Suprapubic skin (tissue), 4 donors: ENCODE measurements at regions not wholly inside any gene's neighbourhood (a gene's known extent, or its start where the extent isn't known, plus 50 kb on each side); places are given as distances from the start of the nearest gene placed in this dataset.

ENCODE experiments used
- CTCF ChIP-seq, 2 donors: fragments of 200-600 bp in 1 of 2; fragments of 450-650 bp in 1 of 2; sonication (generic) in 1 of 2; IDR thresholded peaks; one replicate each; pipeline ENCODE4 v1.5.1; 2016 to 2019; ENCODE audit warnings: antibody characterized with exemption in 2 of 2, mild to moderate bottlenecking in 1 of 2, moderate library complexity in 1 of 2
- EP300 ChIP-seq: sonication (generic); formaldehyde crosslinking; IDR thresholded peaks from one replicate; pipeline ENCODE4 v1.6.1; 2017; ENCODE audit warnings: antibody characterized with exemption
- POLR2A ChIP-seq, 2 donors: fragments of 450-650 bp; IDR thresholded peaks; one replicate each; pipeline ENCODE4 v1.6.1; 2017; ENCODE audit warnings: antibody characterized with exemption in 2 of 2, mild to moderate bottlenecking in 2 of 2, moderate library complexity in 2 of 2
- POLR2AphosphoS5 ChIP-seq, 3 donors: sonication (generic); formaldehyde crosslinking; IDR thresholded peaks; one replicate each; pipeline ENCODE4 v1.6.1; 2017; ENCODE audit warnings: antibody characterized with exemption in 3 of 3

GRCh38 chr6:26170181-26170580 is 83.0 kb downstream of the HFE start:
- no peak for TF ChIP-seq CTCF (IDR thresholded peaks at IDR 0.05)
- TF ChIP-seq EP300, result no peak
- TF ChIP-seq POLR2A (IDR thresholded peaks at IDR 0.05), result no peak
- TF ChIP-seq POLR2AphosphoS5 (IDR thresholded peaks at IDR 0.05), result no peak
